ENCODE measurements at regions not wholly inside any gene's neighbourhood (a gene's known extent, or its start where the extent isn't known, plus 50 kb on each side); places are given as distances from the start of the nearest gene placed in this dataset.

DNA sequence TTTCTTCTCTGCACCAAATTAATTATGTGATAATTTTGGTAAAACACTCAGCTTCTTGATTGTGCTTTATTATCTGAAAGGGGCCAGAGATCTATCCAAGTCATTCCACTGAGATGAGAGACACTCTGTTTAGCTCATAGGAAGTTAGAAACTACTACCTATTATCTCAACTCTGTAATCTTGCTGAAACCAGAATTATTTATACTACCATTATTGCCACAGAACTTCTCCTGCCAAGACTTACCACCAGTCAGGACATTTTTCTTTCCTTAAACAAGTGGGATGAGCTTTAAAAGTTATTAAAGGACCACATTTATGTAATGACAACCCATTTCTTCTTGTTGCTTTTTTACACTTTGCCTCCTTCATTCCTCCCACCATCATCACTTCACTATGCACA, 855.6 kb upstream of the PIK3C3 start:
- no peaks in the 10 kb centered on the region for H3K4me1 ChIP-seq (ENCODE audit: control insufficient read depth in 4 of 4, insufficient read depth in 4 of 4, low read length in 3 of 4)
- no peak overlapping the region for H3K27ac ChIP-seq (ENCODE audit: low read depth in 1 of 2, low read length in 2 of 2)
- DNase-seq (ENCODE audit: low spot score) = no peak
- no peak overlapping the region for H3K4me3 ChIP-seq (ENCODE audit: low read depth in 1 of 3, low read length in 3 of 3)
- H3K36me3 ChIP-seq (ENCODE audit: control insufficient read depth in 4 of 4, insufficient read depth in 3 of 4, low read depth in 1 of 4, low read length in 3 of 4) = no peaks in the 10 kb centered on the region
- H3K9ac ChIP-seq (ENCODE audit: low read depth in 1 of 2, low read length in 2 of 2) = no peak overlapping the region
- TF ChIP-seq FOXA1 (IDR thresholded peaks at IDR 0.05) (no peak), GABPA (IDR thresholded peaks at IDR 0.05 in 1 of 2, conservative IDR thresholded peaks at IDR 0.05 in 1 of 2) (no peak), YY1 (IDR thresholded peaks at IDR 0.05) (no peak)
- TF ChIP-seq, protein P1, sequence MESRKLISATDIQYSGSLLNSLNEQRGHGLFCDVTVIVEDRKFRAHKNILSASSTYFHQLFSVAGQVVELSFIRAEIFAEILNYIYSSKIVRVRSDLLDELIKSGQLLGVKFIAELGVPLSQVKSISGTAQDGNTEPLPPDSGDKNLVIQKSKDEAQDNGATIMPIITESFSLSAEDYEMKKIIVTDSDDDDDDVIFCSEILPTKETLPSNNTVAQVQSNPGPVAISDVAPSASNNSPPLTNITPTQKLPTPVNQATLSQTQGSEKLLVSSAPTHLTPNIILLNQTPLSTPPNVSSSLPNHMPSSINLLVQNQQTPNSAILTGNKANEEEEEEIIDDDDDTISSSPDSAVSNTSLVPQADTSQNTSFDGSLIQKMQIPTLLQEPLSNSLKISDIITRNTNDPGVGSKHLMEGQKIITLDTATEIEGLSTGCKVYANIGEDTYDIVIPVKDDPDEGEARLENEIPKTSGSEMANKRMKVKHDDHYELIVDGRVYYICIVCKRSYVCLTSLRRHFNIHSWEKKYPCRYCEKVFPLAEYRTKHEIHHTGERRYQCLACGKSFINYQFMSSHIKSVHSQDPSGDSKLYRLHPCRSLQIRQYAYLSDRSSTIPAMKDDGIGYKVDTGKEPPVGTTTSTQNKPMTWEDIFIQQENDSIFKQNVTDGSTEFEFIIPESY (IDR thresholded peaks at IDR 0.05) = no peak
- H3K27me3 ChIP-seq (ENCODE audit: control insufficient read depth in 4 of 4, insufficient read depth in 4 of 4, low read length in 3 of 4) = no peaks in the 10 kb centered on the region
- no peaks in the 10 kb centered on the region for H3K9me3 ChIP-seq (ENCODE audit: control insufficient read depth in 4 of 4, low read length in 3 of 4)

DNA sequence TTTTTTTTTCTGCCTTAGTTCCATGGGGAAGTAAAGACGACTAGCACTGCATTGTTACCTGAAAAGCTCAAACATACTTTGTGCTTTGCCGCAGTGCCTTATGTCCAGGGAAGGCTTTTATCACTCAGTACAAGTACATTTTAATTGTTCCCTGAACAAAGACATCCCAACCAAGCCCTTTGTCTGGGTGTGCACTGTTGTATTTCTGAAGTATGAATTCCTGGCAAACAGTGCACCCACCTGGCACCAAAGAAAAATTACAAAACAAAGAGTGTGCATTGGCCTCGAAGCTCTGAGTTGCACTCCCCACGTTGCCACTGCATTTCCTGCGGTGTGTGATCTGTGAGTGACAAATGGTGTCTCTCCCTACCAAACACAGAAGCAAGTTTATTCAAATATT, 858.5 kb upstream of the PIK3C3 start:
- H3K4me1 ChIP-seq (ENCODE audit: control insufficient read depth in 4 of 4, insufficient read depth in 4 of 4, low read length in 3 of 4) = no peaks in the 10 kb centered on the region
- TF ChIP-seq SP1 (IDR thresholded peaks at IDR 0.05) (no peak), RAD21 (IDR thresholded peaks at IDR 0.05) (peak in 1 of 2 donors; percentile 46), EGR1 (IDR thresholded peaks at IDR 0.05; ENCODE audit: low read depth in 2 of 2) (no peak), FOXA1 (IDR thresholded peaks at IDR 0.05) (no peak)
- TF ChIP-seq, protein P2, sequence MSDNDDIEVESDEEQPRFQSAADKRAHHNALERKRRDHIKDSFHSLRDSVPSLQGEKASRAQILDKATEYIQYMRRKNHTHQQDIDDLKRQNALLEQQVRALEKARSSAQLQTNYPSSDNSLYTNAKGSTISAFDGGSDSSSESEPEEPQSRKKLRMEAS (IDR thresholded peaks at IDR 0.05) = no peak
- TF ChIP-seq, protein P3, sequence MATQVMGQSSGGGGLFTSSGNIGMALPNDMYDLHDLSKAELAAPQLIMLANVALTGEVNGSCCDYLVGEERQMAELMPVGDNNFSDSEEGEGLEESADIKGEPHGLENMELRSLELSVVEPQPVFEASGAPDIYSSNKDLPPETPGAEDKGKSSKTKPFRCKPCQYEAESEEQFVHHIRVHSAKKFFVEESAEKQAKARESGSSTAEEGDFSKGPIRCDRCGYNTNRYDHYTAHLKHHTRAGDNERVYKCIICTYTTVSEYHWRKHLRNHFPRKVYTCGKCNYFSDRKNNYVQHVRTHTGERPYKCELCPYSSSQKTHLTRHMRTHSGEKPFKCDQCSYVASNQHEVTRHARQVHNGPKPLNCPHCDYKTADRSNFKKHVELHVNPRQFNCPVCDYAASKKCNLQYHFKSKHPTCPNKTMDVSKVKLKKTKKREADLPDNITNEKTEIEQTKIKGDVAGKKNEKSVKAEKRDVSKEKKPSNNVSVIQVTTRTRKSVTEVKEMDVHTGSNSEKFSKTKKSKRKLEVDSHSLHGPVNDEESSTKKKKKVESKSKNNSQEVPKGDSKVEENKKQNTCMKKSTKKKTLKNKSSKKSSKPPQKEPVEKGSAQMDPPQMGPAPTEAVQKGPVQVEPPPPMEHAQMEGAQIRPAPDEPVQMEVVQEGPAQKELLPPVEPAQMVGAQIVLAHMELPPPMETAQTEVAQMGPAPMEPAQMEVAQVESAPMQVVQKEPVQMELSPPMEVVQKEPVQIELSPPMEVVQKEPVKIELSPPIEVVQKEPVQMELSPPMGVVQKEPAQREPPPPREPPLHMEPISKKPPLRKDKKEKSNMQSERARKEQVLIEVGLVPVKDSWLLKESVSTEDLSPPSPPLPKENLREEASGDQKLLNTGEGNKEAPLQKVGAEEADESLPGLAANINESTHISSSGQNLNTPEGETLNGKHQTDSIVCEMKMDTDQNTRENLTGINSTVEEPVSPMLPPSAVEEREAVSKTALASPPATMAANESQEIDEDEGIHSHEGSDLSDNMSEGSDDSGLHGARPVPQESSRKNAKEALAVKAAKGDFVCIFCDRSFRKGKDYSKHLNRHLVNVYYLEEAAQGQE (IDR thresholded peaks at IDR 0.05) = no peak
- no peak overlapping the region for H3K27ac ChIP-seq (ENCODE audit: low read depth in 1 of 2, low read length in 2 of 2)
- H3K27me3 ChIP-seq (ENCODE audit: control insufficient read depth in 4 of 4, insufficient read depth in 4 of 4, low read length in 3 of 4) = no peaks in the 10 kb centered on the region
- no peaks in the 10 kb centered on the region for H3K36me3 ChIP-seq (ENCODE audit: control insufficient read depth in 4 of 4, insufficient read depth in 3 of 4, low read depth in 1 of 4, low read length in 3 of 4)
- no peaks in the 10 kb centered on the region for H3K9me3 ChIP-seq (ENCODE audit: control insufficient read depth in 4 of 4, low read length in 3 of 4)
- no peak overlapping the region for H3K9ac ChIP-seq (ENCODE audit: low read depth in 1 of 2, low read length in 2 of 2)
- no peak overlapping the region for H3K4me3 ChIP-seq (ENCODE audit: low read depth in 1 of 3, low read length in 3 of 3)
- DNase-seq (ENCODE audit: low spot score) = no peak
- WGBS = 35% methylated on average over 5 of the region's 5 CpGs

DNA sequence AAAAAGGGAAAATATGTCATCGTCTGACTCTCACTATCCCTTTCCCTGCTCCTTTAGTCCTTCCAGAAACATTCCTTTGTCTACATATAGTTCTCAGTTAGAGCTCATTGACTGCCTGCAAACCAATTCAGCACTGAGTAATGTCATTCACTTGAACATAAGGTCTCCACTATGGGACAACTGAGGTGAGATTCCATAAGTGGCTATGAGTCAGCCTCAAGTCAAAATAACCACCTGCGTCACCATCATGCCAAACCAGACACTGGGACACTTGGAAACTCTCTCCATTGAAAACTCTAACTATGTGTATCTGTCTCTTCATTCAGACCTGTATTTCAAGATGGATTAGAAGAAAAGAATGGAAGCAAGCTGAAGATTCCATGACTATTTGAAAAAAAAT, 878.0 kb upstream of the PIK3C3 start:
- Histone ChIP-seq H3K9me3 (ENCODE audit: control insufficient read depth in 4 of 4, low read length in 3 of 4) (no peaks in the 10 kb centered on the region), H3K36me3 (ENCODE audit: control insufficient read depth in 4 of 4, insufficient read depth in 3 of 4, low read depth in 1 of 4, low read length in 3 of 4) (no peaks in the 10 kb centered on the region), H3K27me3 (ENCODE audit: control insufficient read depth in 4 of 4, insufficient read depth in 4 of 4, low read length in 3 of 4) (no peaks in the 10 kb centered on the region), H3K4me3 (ENCODE audit: low read depth in 1 of 3, low read length in 3 of 3) (no peak overlapping the region), H3K9ac (ENCODE audit: low read depth in 1 of 2, low read length in 2 of 2) (no peak overlapping the region), H3K4me1 (ENCODE audit: control insufficient read depth in 4 of 4, insufficient read depth in 4 of 4, low read length in 3 of 4) (no peaks in the 10 kb centered on the region), H3K27ac (ENCODE audit: low read depth in 1 of 2, low read length in 2 of 2) (no peak overlapping the region)
- no peak for DNase-seq (ENCODE audit: low spot score)
- TF ChIP-seq EGR1 (IDR thresholded peaks at IDR 0.05; ENCODE audit: low read depth in 2 of 2) = no peak
- TF ChIP-seq RAD21 (IDR thresholded peaks at IDR 0.05) = no peak
- TF ChIP-seq SP1 (IDR thresholded peaks at IDR 0.05) = no peak
- no peak for TF ChIP-seq GABPA (IDR thresholded peaks at IDR 0.05 in 1 of 2, conservative IDR thresholded peaks at IDR 0.05 in 1 of 2)
- TF ChIP-seq YY1 (IDR thresholded peaks at IDR 0.05) = no peak
- TF ChIP-seq NR2F2 (IDR thresholded peaks at IDR 0.05) = no peak
- TF ChIP-seq RXRA (IDR thresholded peaks at IDR 0.05) = no peak
- TF ChIP-seq HNF4G (IDR thresholded peaks at IDR 0.05) = no peak
- no peak for TF ChIP-seq FOXA2 (IDR thresholded peaks at IDR 0.05)
- TF ChIP-seq, protein P2 (IDR thresholded peaks at IDR 0.05) = no peak
- no peak for TF ChIP-seq FOXA1 (IDR thresholded peaks at IDR 0.05)
- TF ChIP-seq, protein P3 (IDR thresholded peaks at IDR 0.05) = no peak
- TF ChIP-seq JUND (IDR thresholded peaks at IDR 0.05) = no peak
- TF ChIP-seq, protein P4, sequence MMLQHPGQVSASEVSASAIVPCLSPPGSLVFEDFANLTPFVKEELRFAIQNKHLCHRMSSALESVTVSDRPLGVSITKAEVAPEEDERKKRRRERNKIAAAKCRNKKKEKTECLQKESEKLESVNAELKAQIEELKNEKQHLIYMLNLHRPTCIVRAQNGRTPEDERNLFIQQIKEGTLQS (IDR thresholded peaks at IDR 0.05) = no peak
- 76% methylated on average over 2 of the region's 2 CpGs for WGBS

All from liver (tissue), 7 donors.